K562 (cell line): ENCODE measurements at regions not wholly inside any gene's neighbourhood (a gene's known extent, or its start where the extent isn't known, plus 50 kb on each side); places are given as distances from the start of the nearest gene placed in this dataset.

Experiments
- ATAC-seq: fragments of 200-7000 bp; cut with Tn5 transposase; 3 replicates; pipeline ENCODE4 v1.9.1; 2020; ENCODE audit warnings: moderate library complexity
- BruUV-seq: library from RNA; stranded (reverse); fragments of 400-500 nt; replicated peaks from 2 replicates; lab custom pipeline; 2021; lab: Mats Ljungman, UMichigan
- CTCF ChIA-PET: fragments of 300-600 bp; formaldehyde crosslinking; extraction: SDS; loops from one replicate; lab custom pipeline; 2021; ENCODE audit warnings: low intra/inter-chr PET ratio; lab: Yijun Ruan, JAX
- POLR2A ChIA-PET: fragments of 300-600, 350-650 bp; sonication (Branson Sonifier 250); formaldehyde crosslinking; extraction: SDS; loops from one replicate; lab custom pipeline; 2021; ENCODE audit warnings: antibody characterized with exemption, inconsistent platforms; lab: Yijun Ruan, JAX
- DNase-seq, 4 experiments: peaks; one replicate each; pipeline versions ENCODE4 v3.0.0 to v3.0.0-alpha.2; 2011 to 2018; ENCODE audit warnings: low spot score in 3 of 4, mixed read lengths in 3 of 4; ENCODE audit errors: extremely low read depth in 1 of 4
- FAIRE-seq: peaks from 2 replicates; lab custom pipeline; 2011; peaks lifted over from hg19 to GRCh38; lab: Jason Lieb, UNC
- H2AFZ ChIP-seq: 2 replicates; pipeline ENCODE4 v1.6.0; 2011; ENCODE audit warnings: low read depth, low read length, control low read depth, inconsistent platforms
- H3K27ac ChIP-seq: fragments of 200-600 bp; 3 replicates; pipeline ENCODE4 v1.8.0; 2011; ENCODE audit warnings: low read depth, mild to moderate bottlenecking, control low read depth, inconsistent platforms, low read length, moderate library complexity, mixed read lengths; ENCODE audit errors: extremely low read depth
- H3K27me3 ChIP-seq, 2 experiments: fragments of 300-600 bp in 1 of 2; 2 replicates in 1 of 2; 3 replicates in 1 of 2; pipeline versions ENCODE4 v1.6.0 to v1.8.0; 2011; ENCODE audit warnings: inconsistent platforms in 2 of 2, low read length in 2 of 2, mild to moderate bottlenecking in 1 of 2, mixed read lengths in 1 of 2, moderate library complexity in 1 of 2; ENCODE audit not compliant: control insufficient read depth in 2 of 2, insufficient read depth in 2 of 2
- H3K36me3 ChIP-seq: fragments of 300-600 bp; 3 replicates; pipeline ENCODE4 v1.8.0; 2011; ENCODE audit warnings: mild to moderate bottlenecking, low read length, inconsistent platforms; ENCODE audit not compliant: control insufficient read depth, insufficient read depth
- H3K4me1 ChIP-seq, 2 experiments: fragments of 200-600 bp in 1 of 2; replicated peaks in 1 of 2; 2 replicates in 1 of 2; 3 replicates in 1 of 2; pipeline versions ENCODE4 v1.5.1 to v1.8.0; 2011; ENCODE audit warnings: inconsistent platforms in 2 of 2, low read length in 2 of 2, mild to moderate bottlenecking in 1 of 2, mixed read lengths in 1 of 2, moderate library complexity in 1 of 2; ENCODE audit not compliant: control insufficient read depth in 2 of 2, insufficient read depth in 2 of 2
- H3K4me2 ChIP-seq: 2 replicates; pipeline ENCODE4 v1.6.1; 2011; ENCODE audit warnings: low read length, control low read depth, inconsistent platforms, mixed read lengths; ENCODE audit not compliant: insufficient read depth
- H3K4me3 ChIP-seq: fragments of 200-600 bp; sonication (generic), shearing (Covaris generic); 2 replicates; pipeline ENCODE4 v1.5.1; 2016; ENCODE audit warnings: control low read depth, inconsistent platforms
- H3K79me2 ChIP-seq: fragments of 200-600 bp; 3 replicates; pipeline ENCODE4 v1.8.0; 2011; ENCODE audit warnings: low read length, inconsistent platforms; ENCODE audit not compliant: control insufficient read depth, insufficient read depth
- H3K9ac ChIP-seq, 2 experiments: 2 replicates each; pipeline versions ENCODE4 v1.6.0 to v1.6.1; 2011; ENCODE audit warnings: low read depth in 2 of 2, low read length in 2 of 2, control low read depth in 1 of 2, inconsistent platforms in 1 of 2, mild to moderate bottlenecking in 1 of 2, mixed read lengths in 1 of 2; ENCODE audit not compliant: insufficient read depth in 1 of 2
- H3K9me1 ChIP-seq: one replicate; pipeline ENCODE4 v1.6.0; 2011; ENCODE audit warnings: inconsistent platforms, mild to moderate bottlenecking, low read length, moderate library complexity; ENCODE audit not compliant: control insufficient read depth, insufficient read depth
- H3K9me3 ChIP-seq: replicated peaks from 2 replicates; pipeline ENCODE4 v1.5.1; 2011; ENCODE audit warnings: low read depth, low read length, inconsistent platforms; ENCODE audit not compliant: control insufficient read depth, insufficient read depth
- H4K20me1 ChIP-seq: replicated peaks from 2 replicates; pipeline ENCODE4 v1.6.1; 2011; ENCODE audit warnings: low read length, inconsistent platforms, mixed read lengths; ENCODE audit not compliant: control insufficient read depth, insufficient read depth
- ARID1B ChIP-seq: fragments of 450-650 bp; IDR thresholded peaks from 2 replicates; pipeline ENCODE4 v1.6.1; 2016; ENCODE audit warnings: antibody characterized with exemption, mild to moderate bottlenecking, inconsistent platforms
- ELK3 ChIP-seq: fragments of 450-650 bp; formaldehyde crosslinking; IDR thresholded peaks from 2 replicates; pipeline ENCODE4 v1.4.0; 2020; ENCODE audit warnings: mild to moderate bottlenecking
- FOS ChIP-seq: IDR thresholded peaks from 3 replicates; pipeline ENCODE4 v1.6.1; 2011; ENCODE audit not compliant: insufficient read length; ENCODE audit errors: extremely low read depth
- FOSL1 ChIP-seq: fragments of 200-800 bp; sonication (Bioruptor generic); conservative IDR thresholded peaks from 2 replicates; pipeline ENCODE4 v1.6.1; 2016; ENCODE audit warnings: missing genetic modification characterization, missing compliant biosample characterization
- KDM4B ChIP-seq, 2 experiments: fragments of 450-650 bp in 1 of 2; sonication (generic) in 1 of 2; IDR thresholded peaks; 2 replicates each; pipeline ENCODE4 v1.6.1; 2016 to 2017; ENCODE audit warnings: borderline replicate concordance in 2 of 2, antibody characterized with exemption in 1 of 2, low read depth in 1 of 2, mild to moderate bottlenecking in 1 of 2
- NCOA1 ChIP-seq: fragments of 450-650 bp; IDR thresholded peaks from 2 replicates; pipeline ENCODE4 v1.6.1; 2016; ENCODE audit warnings: low read depth
- NCOA6 ChIP-seq: fragments of 450-650 bp; IDR thresholded peaks from 2 replicates; pipeline ENCODE4 v1.6.1; 2017; ENCODE audit warnings: mild to moderate bottlenecking
- PTRF ChIP-seq: fragments of 450-650 bp; IDR thresholded peaks from 2 replicates; pipeline ENCODE4 v1.6.1; 2016; ENCODE audit warnings: mild to moderate bottlenecking, missing genetic modification characterization, missing compliant biosample characterization
- SIN3A ChIP-seq, 2 experiments: fragments of 150-350 bp in 1 of 2; IDR thresholded peaks; 2 replicates each; pipeline ENCODE4 v1.6.1; 2011 to 2016; ENCODE audit warnings: borderline replicate concordance in 2 of 2, low read depth in 2 of 2, low read length in 2 of 2, mild to moderate bottlenecking in 2 of 2, moderate library complexity in 2 of 2; ENCODE audit not compliant: control insufficient read depth in 1 of 2
- SIRT6 ChIP-seq: IDR thresholded peaks from one replicate; pipeline ENCODE4 v1.6.1; 2012; ENCODE audit warnings: low read depth, mild to moderate bottlenecking, control low read depth, inconsistent platforms, low read length, moderate library complexity
- SREBF2 ChIP-seq: sonication (generic); formaldehyde crosslinking; IDR thresholded peaks from 2 replicates; pipeline ENCODE4 v1.4.0; 2020; ENCODE audit warnings: mild to moderate bottlenecking, missing genetic modification reagents
- ZFP36 ChIP-seq: fragments of 150-350 bp; IDR thresholded peaks from 2 replicates; pipeline ENCODE4 v1.6.1; 2018; ENCODE audit warnings: low read length, low read depth; ENCODE audit not compliant: partially characterized antibody
- ZKSCAN3 ChIP-seq: fragments of 250-450 bp; sonication (Bioruptor Pico); IDR thresholded peaks from 2 replicates; pipeline ENCODE4 v1.4.0; 2020
- ZNF140 ChIP-seq: fragments of 250-450 bp; sonication (Bioruptor Pico); IDR thresholded peaks from 2 replicates; pipeline ENCODE4 v1.8.0; 2021; ENCODE audit warnings: moderate library complexity, mild to moderate bottlenecking, inconsistent platforms
- ZNF165 ChIP-seq: fragments of 250-450 bp; sonication (Bioruptor Pico); IDR thresholded peaks from 2 replicates; pipeline ENCODE4 v1.4.0; 2020; ENCODE audit warnings: borderline replicate concordance
- ZNF239 ChIP-seq: fragments of 250-450 bp; sonication (Bioruptor Pico); IDR thresholded peaks from 2 replicates; pipeline ENCODE4 v1.4.0; 2020; ENCODE audit warnings: mild to moderate bottlenecking
- ZNF551 ChIP-seq: fragments of 250-450 bp; sonication (Bioruptor Pico); IDR thresholded peaks from 2 replicates; pipeline ENCODE4 v1.5.0; 2021; ENCODE audit warnings: mild to moderate bottlenecking, moderate library complexity
- WGBS: fragments of 100-300 bp; shearing (Covaris generic); methylation state at CpG from one replicate; pipeline ENCODE4 v1.1.6; 2016; ENCODE audit warnings: low coverage, mixed read lengths; ENCODE audit not compliant: insufficient coverage; ENCODE audit errors: missing lambda C conversion rate; 5-methylcytosine and 5-hydroxymethylcytosine counted together
- in situ Hi-C: fragments of 300-500 bp; cut with MboI; formaldehyde crosslinking; loops from 4 replicates; pipeline ENCODE4 v1.15.0; 2018; ENCODE audit warnings: inconsistent platforms, mixed read lengths
- intact Hi-C: fragments of 100-400 bp; cut with micrococcal nuclease; formaldehyde crosslinking; loops from 2 replicates; pipeline ENCODE4 v1.14.2; 2022
- TF ChIP-seq, protein P1 (sequence below): sonication (generic); formaldehyde crosslinking; IDR thresholded peaks from 2 replicates; pipeline ENCODE4 v1.8.0; 2022; ENCODE audit warnings: missing genetic modification reagents, mild to moderate bottlenecking, borderline replicate concordance
- TF ChIP-seq, protein P2 (sequence below): fragments of 150-350 bp; conservative IDR thresholded peaks from 2 replicates; pipeline ENCODE4 v1.6.1; 2014; ENCODE audit warnings: low read length

DNA sequence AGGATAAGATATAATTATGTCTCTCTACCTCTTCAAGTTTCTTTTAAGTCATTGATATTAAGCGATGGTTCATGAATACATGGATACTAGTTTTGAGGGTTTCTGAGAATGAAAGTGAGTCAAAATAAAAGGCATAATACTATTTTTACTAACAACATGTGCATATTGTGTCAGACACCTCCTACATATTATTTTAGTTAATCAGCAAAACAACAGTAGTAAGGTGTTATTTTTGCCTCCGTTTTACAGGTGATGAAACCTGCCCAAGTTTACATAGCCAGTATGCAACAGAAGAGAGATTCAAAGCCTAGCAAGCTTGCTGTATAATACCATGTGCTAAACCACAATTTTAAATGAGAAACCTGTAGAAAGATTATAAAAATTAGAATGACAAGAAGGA lies 544.1 kb downstream of the EPHA5 start:
- no TSS peak for BruUV-seq
- POLR2A ChIA-PET = no interaction called here
- Histone ChIP-seq H3K79me2 (no peaks in the 10 kb centered on the region), H2AFZ (no peak overlapping the region), H3K27ac (no peak overlapping the region), H3K4me3 (no peak overlapping the region), H3K9me1 (no peaks in the 10 kb centered on the region), H3K36me3 (no peaks in the 10 kb centered on the region), H3K27me3 (no peaks in the 10 kb centered on the region), H4K20me1 (no peaks in the 10 kb centered on the region), H3K4me2 (no peak overlapping the region), H3K4me1 (no peaks in the 10 kb centered on the region), H3K9ac (no peak overlapping the region), H3K9me3 (no peaks in the 10 kb centered on the region)
- in situ Hi-C loops = no loop called here
- CTCF ChIA-PET = no interaction called here
- no peak for FAIRE-seq
- no peak for ATAC-seq
- TF ChIP-seq ARID1B = no peak
- no peak for TF ChIP-seq ELK3 (CRISPR knock-in tag)
- no peak for TF ChIP-seq ZNF239 (CRISPR knock-in tag)
- TF ChIP-seq PTRF = no peak
- no peak for TF ChIP-seq ZNF165 (CRISPR knock-in tag)
- TF ChIP-seq SIN3A (IDR thresholded peaks at IDR 0.05; ENCODE audit: borderline replicate concordance in 2 of 2, control insufficient read depth in 1 of 2, low read depth in 2 of 2, low read length in 2 of 2) = no peak
- no peak for TF ChIP-seq ZFP36
- TF ChIP-seq, protein P1, sequence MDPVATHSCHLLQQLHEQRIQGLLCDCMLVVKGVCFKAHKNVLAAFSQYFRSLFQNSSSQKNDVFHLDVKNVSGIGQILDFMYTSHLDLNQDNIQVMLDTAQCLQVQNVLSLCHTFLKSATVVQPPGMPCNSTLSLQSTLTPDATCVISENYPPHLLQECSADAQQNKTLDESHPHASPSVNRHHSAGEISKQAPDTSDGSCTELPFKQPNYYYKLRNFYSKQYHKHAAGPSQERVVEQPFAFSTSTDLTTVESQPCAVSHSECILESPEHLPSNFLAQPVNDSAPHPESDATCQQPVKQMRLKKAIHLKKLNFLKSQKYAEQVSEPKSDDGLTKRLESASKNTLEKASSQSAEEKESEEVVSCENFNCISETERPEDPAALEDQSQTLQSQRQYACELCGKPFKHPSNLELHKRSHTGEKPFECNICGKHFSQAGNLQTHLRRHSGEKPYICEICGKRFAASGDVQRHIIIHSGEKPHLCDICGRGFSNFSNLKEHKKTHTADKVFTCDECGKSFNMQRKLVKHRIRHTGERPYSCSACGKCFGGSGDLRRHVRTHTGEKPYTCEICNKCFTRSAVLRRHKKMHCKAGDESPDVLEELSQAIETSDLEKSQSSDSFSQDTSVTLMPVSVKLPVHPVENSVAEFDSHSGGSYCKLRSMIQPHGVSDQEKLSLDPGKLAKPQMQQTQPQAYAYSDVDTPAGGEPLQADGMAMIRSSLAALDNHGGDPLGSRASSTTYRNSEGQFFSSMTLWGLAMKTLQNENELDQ = no peak
- TF ChIP-seq ZNF551 = no peak
- TF ChIP-seq SREBF2 (CRISPR knock-in tag) = no peak
- TF ChIP-seq KDM4B (IDR thresholded peaks at IDR 0.05; ENCODE audit: borderline replicate concordance in 2 of 2, low read depth in 1 of 2) = no peak
- TF ChIP-seq NCOA6 = no peak
- no peak for TF ChIP-seq ZNF140
- no peak for TF ChIP-seq FOS
- no peak for TF ChIP-seq ZKSCAN3 (CRISPR knock-in tag)
- TF ChIP-seq, protein P2, sequence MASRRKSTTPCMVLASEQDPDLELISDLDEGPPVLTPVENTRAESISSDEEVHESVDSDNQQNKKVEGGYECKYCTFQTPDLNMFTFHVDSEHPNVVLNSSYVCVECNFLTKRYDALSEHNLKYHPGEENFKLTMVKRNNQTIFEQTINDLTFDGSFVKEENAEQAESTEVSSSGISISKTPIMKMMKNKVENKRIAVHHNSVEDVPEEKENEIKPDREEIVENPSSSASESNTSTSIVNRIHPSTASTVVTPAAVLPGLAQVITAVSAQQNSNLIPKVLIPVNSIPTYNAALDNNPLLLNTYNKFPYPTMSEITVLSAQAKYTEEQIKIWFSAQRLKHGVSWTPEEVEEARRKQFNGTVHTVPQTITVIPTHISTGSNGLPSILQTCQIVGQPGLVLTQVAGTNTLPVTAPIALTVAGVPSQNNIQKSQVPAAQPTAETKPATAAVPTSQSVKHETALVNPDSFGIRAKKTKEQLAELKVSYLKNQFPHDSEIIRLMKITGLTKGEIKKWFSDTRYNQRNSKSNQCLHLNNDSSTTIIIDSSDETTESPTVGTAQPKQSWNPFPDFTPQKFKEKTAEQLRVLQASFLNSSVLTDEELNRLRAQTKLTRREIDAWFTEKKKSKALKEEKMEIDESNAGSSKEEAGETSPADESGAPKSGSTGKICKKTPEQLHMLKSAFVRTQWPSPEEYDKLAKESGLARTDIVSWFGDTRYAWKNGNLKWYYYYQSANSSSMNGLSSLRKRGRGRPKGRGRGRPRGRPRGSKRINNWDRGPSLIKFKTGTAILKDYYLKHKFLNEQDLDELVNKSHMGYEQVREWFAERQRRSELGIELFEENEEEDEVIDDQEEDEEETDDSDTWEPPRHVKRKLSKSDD = no peak
- TF ChIP-seq NCOA1 = no peak
- no peak for TF ChIP-seq FOSL1
- no peak for TF ChIP-seq SIRT6
- intact Hi-C loops = no loop called here
- 0% methylated on average over 2 of the region's 2 CpGs for WGBS
- DNase-seq = no peak
